Esophagus muscularis mucosa (tissue), 4 donors: ENCODE measurements at regions not wholly inside any gene's neighbourhood (a gene's known extent, or its start where the extent isn't known, plus 50 kb on each side); places are given as distances from the start of the nearest gene placed in this dataset.
"Not testable (repeated sequence)": the region's sequence is repeated elsewhere in the genome, so short reads cannot be mapped to it uniquely, and the experiment has no call there.

Source experiments
- DNase-seq: peaks from one replicate; pipeline ENCODE4 v3.0.0-alpha.2; 2017; ENCODE audit errors: extremely low spot score
- H3K27ac ChIP-seq, 4 donors: fragments of 200-600 bp; sonication (generic); replicated peaks in 1 of 4; 1 replicate in 3 of 4; 2 replicates in 1 of 4; pipeline ENCODE4 v1.5.1; 2016 to 2019; ENCODE audit warnings: mild to moderate bottlenecking in 1 of 4
- H3K27me3 ChIP-seq, 4 donors: fragments of 200-600 bp; sonication (generic); one replicate each; pipeline versions ENCODE4 v1.5.1 to v1.6.0; 2016 to 2019
- H3K36me3 ChIP-seq, 4 donors: fragments of 200-600 bp; sonication (generic); one replicate each; pipeline ENCODE4 v1.5.1; 2016 to 2019
- H3K4me1 ChIP-seq, 4 donors: fragments of 200-600 bp; sonication (generic); one replicate each; pipeline ENCODE4 v1.5.1; 2016 to 2019
- H3K4me3 ChIP-seq, 4 donors: fragments of 200-600 bp; sonication (generic); 1 replicate in 2 of 4; 2 replicates in 2 of 4; pipeline ENCODE4 v1.5.1; 2016 to 2019; ENCODE audit warnings: mild to moderate bottlenecking in 4 of 4, moderate library complexity in 1 of 4
- H3K9me3 ChIP-seq, 4 donors: fragments of 200-600 bp; sonication (generic); 1 replicate in 3 of 4; 2 replicates in 1 of 4; pipeline ENCODE4 v1.5.1; 2016 to 2019
- CTCF ChIP-seq, 3 experiments: fragments of 200-600 bp in 2 of 3; fragments of 450-650 bp in 1 of 3; sonication (generic) in 2 of 3; IDR thresholded peaks; one replicate each; pipeline ENCODE4 v1.5.1; 2017 to 2019; ENCODE audit warnings: antibody characterized with exemption in 3 of 3, mild to moderate bottlenecking in 2 of 3, moderate library complexity in 1 of 3
- EP300 ChIP-seq: sonication (generic); formaldehyde crosslinking; IDR thresholded peaks from one replicate; pipeline ENCODE4 v1.6.1; 2017; ENCODE audit warnings: antibody characterized with exemption
- POLR2A ChIP-seq: fragments of 450-650 bp; IDR thresholded peaks from one replicate; pipeline ENCODE4 v1.6.1; 2017; ENCODE audit warnings: antibody characterized with exemption, moderate library complexity, mild to moderate bottlenecking, low read depth
- POLR2AphosphoS5 ChIP-seq, 2 donors: sonication (generic); formaldehyde crosslinking; IDR thresholded peaks; one replicate each; pipeline ENCODE4 v1.6.1; 2017; ENCODE audit warnings: antibody characterized with exemption in 2 of 2
- WGBS: methylation state at CpG from one replicate; pipeline ENCODE4 v1.1.5; 2018; 5-methylcytosine and 5-hydroxymethylcytosine counted together
- intact Hi-C: fragments of 100-400 bp; cut with DNase I; formaldehyde crosslinking; loops from one replicate; pipeline ENCODE4 v1.15.1; 2023

DNA sequence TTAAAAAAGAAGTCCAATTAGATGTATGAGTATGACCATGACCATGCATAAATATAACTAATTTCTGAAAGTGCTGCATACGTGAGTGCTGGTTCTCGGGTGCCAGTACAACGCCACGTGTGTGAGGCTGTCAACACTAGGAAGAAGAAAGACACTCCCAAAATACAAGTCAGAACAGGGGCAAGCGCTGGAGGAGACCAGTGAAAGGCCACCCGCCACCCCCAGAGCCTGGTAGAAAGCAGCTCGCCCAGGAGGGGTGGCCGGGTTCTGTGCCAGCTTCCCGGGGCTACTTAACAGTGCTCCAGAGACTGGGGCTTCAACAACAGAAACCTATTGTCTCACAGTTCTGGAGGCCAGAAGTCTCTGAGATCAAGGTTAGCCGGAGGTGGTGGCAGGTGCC is 147.6 kb downstream of the RTP5 start:
- TF ChIP-seq POLR2A (no peak), CTCF (IDR thresholded peaks at IDR 0.05) (no peak), POLR2AphosphoS5 (IDR thresholded peaks at IDR 0.05) (no peak), EP300 (no peak)
- H3K36me3 ChIP-seq, result no peaks in the 10 kb centered on the region
- H3K4me1 ChIP-seq, result no peaks in the 10 kb centered on the region
- H3K27me3 ChIP-seq, result peaks cover 0 to 22% (median 0%) of the 10 kb centered on the region in 4 donors
- H3K4me3 ChIP-seq, result no peak overlapping the region
- WGBS, result 83% methylated on average over 10 of the region's 10 CpGs
- H3K27ac ChIP-seq, result no peak overlapping the region
- H3K9me3 ChIP-seq, result no peaks in the 10 kb centered on the region
- intact Hi-C loops, result no loop called here
- no peak for DNase-seq

- 88% methylated on average over 10 of the region's 10 CpGs for WGBS
- H3K27ac ChIP-seq, H3K9me3 ChIP-seq, H3K4me3 ChIP-seq, H3K4me1 ChIP-seq, H3K36me3 ChIP-seq, DNase-seq, intact Hi-C loops: not testable (repeated sequence)
- H3K27me3 ChIP-seq, result peaks cover 0 to 29% (median 2%) of the 10 kb centered on the region in 4 donors
Measured at GRCh38 chr2:242018416-242018815, 148.9 kb downstream of the RTP5 start.

DNA sequence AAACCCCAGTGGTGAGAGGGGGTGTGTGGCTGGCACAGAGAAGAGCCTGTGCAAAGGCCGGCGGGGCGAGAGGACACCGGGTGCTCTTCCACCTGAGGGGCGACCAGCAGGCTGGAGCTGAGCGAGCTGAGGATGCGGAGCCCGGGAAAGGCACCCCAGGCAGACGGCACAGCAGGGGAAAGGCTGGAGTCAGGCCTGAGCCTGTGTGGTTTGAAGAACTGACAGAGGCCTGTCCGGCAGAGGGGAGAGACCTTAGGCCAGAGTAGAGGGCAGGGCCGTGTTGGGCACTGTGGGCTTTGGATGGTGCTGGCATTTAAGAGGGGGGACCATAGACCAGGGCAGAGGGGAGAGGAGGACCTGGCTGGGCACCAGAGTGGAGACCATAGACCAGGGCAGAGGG is 149.8 kb downstream of the RTP5 start:
- no peak overlapping the region for H3K27ac ChIP-seq
- H3K4me3 ChIP-seq, result no peak overlapping the region
- peaks cover 0 to 37% (median 4%) of the 10 kb centered on the region in 4 donors for H3K27me3 ChIP-seq
- 89% methylated on average over 11 of the region's 11 CpGs for WGBS
- intact Hi-C loops, result no loop called here
- DNase-seq, result no peak
- H3K4me1 ChIP-seq, result no peaks in the 10 kb centered on the region
- H3K36me3 ChIP-seq, result no peaks in the 10 kb centered on the region
- no peak for TF ChIP-seq POLR2AphosphoS5 (IDR thresholded peaks at IDR 0.05)
- no peak for TF ChIP-seq POLR2A
- TF ChIP-seq CTCF (IDR thresholded peaks at IDR 0.05), result no peak
- TF ChIP-seq EP300, result no peak
- no peaks in the 10 kb centered on the region for H3K9me3 ChIP-seq

DNA sequence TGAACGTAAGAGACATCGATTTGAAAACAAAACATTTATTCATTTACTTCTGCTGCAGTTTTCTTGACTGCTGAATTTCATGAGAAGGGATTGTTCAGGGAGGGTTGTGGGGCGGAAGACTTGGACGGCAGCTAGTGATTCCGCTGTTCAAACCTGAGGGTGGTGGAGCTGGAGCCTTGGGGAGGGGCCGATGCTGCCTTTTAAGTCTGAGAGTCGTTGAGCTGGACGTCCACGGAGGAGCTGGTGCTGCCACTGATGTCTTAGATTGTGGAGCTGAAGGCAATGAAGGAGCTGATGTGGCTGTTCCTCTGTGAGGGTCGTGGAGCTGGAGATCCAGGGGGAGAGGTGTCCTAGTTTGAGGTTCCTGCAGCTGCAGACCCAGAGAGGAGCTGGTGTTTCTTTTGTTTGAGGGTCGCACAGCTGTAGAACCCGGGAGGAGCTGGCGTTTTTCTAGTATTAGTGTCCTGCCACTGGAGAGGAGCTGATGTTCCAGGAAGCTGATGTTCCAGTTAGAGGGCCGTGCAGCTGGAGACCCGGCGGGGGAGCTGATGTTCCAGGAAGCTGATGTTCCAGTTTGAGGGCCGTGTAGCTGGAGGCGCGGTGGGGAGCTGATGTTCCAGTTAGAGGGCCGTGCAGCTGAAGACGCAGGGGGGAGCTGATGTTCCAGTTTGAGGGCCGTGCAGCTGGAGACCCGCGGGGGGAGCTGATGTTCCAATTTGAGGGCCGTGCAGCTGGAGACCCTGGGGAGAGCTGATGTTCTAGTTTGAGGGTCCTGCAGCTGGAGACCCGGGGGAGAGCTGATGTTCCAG is 150.9 kb downstream of the RTP5 start:
- intact Hi-C loops, result no loop called here
- Histone ChIP-seq H3K27me3 (peaks cover 0 to 45% (median 8%) of the 10 kb centered on the region in 4 donors), H3K4me3 (no peak overlapping the region), H3K27ac (no peak overlapping the region), H3K4me1 (no peaks in the 10 kb centered on the region), H3K36me3 (no peaks in the 10 kb centered on the region), H3K9me3 (no peaks in the 10 kb centered on the region)
- DNase-seq, result no peak
- TF ChIP-seq EP300 (no peak), CTCF (IDR thresholded peaks at IDR 0.05) (no peak), POLR2A (no peak), POLR2AphosphoS5 (IDR thresholded peaks at IDR 0.05) (no peak)
- WGBS, result 69% methylated on average over 26 of the region's 26 CpGs

DNA sequence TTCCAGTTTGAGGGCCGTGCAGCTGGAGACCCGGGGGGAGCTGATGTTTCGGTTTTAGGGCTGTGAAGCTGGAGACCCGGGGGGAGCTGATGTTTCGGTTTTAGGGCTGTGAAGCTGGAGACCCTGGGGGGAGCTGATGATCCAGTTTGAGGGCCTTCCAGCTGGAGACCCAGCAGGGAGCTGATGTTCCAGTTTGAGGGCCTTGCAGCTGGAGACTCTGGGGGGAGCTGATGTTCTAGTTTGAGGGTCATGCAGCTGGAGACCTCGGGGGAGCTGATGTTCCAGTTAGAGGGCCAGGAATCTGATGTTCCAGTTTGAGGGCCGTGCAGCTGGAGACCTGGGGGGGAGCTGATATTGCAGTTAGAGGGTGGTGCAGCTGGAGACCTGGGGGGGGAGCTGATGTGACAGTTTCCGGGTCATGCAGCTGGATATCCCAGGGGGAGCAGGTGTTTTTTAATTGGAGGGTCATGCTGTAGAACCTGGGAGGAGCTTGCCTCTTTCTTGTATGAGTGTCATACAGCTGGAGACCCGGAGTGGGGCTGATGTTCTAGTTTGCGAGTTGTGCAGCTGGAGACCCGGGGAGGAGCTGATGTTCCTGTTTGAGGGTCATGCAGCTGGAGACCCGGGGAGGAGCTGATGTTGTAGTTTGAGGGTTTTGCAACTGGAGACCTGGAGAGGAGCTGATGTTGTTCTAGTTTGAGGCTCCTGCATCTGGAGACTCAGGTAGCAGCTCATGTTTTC is 153.2 kb downstream of the RTP5 start:
- DNase-seq, result no peak
- H3K36me3 ChIP-seq, result no peaks in the 10 kb centered on the region
- TF ChIP-seq POLR2AphosphoS5 (IDR thresholded peaks at IDR 0.05), result no peak
- TF ChIP-seq EP300, result no peak
- TF ChIP-seq POLR2A, result no peak
- TF ChIP-seq CTCF (IDR thresholded peaks at IDR 0.05), result no peak
- no peak overlapping the region for H3K4me3 ChIP-seq
- no peak overlapping the region for H3K27ac ChIP-seq
- no peaks in the 10 kb centered on the region for H3K4me1 ChIP-seq
- 75% methylated on average over 12 of the region's 12 CpGs for WGBS
- H3K9me3 ChIP-seq, result no peaks in the 10 kb centered on the region
- intact Hi-C loops, result no loop called here
- H3K27me3 ChIP-seq, result peaks cover 0 to 53% (median 8%) of the 10 kb centered on the region in 4 donors
